ENCODE measurements at regions not wholly inside any gene's neighbourhood (a gene's known extent, or its start where the extent isn't known, plus 50 kb on each side); places are given as distances from the start of the nearest gene placed in this dataset.

DNA sequence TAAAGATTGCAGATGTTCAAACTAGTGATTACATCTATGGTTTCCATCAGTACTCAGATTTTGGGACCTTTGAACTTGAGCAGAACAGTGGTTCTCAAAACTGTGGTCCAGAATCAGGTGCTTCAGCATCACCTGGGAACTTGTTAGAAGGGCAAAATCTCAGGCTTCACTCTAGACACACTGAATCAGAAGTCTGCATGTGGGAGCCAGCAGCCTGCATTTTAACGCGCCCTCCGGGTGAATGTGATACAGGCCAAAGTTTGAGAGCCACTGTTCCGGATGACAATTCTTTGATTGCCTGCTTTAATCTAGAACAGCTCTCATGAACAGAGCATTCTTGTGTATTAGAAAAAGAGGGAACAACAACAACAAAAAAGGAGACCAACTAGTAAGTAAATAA is 261.7 kb downstream of the GPD2 start:
- TF ChIP-seq, protein P1, sequence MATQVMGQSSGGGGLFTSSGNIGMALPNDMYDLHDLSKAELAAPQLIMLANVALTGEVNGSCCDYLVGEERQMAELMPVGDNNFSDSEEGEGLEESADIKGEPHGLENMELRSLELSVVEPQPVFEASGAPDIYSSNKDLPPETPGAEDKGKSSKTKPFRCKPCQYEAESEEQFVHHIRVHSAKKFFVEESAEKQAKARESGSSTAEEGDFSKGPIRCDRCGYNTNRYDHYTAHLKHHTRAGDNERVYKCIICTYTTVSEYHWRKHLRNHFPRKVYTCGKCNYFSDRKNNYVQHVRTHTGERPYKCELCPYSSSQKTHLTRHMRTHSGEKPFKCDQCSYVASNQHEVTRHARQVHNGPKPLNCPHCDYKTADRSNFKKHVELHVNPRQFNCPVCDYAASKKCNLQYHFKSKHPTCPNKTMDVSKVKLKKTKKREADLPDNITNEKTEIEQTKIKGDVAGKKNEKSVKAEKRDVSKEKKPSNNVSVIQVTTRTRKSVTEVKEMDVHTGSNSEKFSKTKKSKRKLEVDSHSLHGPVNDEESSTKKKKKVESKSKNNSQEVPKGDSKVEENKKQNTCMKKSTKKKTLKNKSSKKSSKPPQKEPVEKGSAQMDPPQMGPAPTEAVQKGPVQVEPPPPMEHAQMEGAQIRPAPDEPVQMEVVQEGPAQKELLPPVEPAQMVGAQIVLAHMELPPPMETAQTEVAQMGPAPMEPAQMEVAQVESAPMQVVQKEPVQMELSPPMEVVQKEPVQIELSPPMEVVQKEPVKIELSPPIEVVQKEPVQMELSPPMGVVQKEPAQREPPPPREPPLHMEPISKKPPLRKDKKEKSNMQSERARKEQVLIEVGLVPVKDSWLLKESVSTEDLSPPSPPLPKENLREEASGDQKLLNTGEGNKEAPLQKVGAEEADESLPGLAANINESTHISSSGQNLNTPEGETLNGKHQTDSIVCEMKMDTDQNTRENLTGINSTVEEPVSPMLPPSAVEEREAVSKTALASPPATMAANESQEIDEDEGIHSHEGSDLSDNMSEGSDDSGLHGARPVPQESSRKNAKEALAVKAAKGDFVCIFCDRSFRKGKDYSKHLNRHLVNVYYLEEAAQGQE (IDR thresholded peaks at IDR 0.05; ENCODE audit: low read depth), result no peak
- TF ChIP-seq NFIC (IDR thresholded peaks at IDR 0.05), result no peak
- TF ChIP-seq TAF1 (IDR thresholded peaks at IDR 0.05; ENCODE audit: low read depth), result no peak
- TF ChIP-seq YY1 (IDR thresholded peaks at IDR 0.05; ENCODE audit: low read depth), result no peak
- TF ChIP-seq TCF12 (IDR thresholded peaks at IDR 0.05; ENCODE audit: low read depth), result no peak
- TF ChIP-seq CEBPB (IDR thresholded peaks at IDR 0.05), result no peak
- TF ChIP-seq EP300 (IDR thresholded peaks at IDR 0.05; ENCODE audit: borderline replicate concordance), result no peak
- TF ChIP-seq TEAD4 (IDR thresholded peaks at IDR 0.05), result no peak
- no peak for TF ChIP-seq EGR1 (IDR thresholded peaks at IDR 0.05)
- TF ChIP-seq FOXM1 (IDR thresholded peaks at IDR 0.05; ENCODE audit: borderline replicate concordance, low read depth), result no peak
- TF ChIP-seq, protein P2, sequence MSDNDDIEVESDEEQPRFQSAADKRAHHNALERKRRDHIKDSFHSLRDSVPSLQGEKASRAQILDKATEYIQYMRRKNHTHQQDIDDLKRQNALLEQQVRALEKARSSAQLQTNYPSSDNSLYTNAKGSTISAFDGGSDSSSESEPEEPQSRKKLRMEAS (IDR thresholded peaks at IDR 0.05), result no peak
